ENCODE measurements at regions not wholly inside any gene's neighbourhood (a gene's known extent, or its start where the extent isn't known, plus 50 kb on each side); places are given as distances from the start of the nearest gene placed in this dataset.
"Not testable (repeated sequence)": the region's sequence is repeated elsewhere in the genome, so short reads cannot be mapped to it uniquely, and the experiment has no call there.

DNA sequence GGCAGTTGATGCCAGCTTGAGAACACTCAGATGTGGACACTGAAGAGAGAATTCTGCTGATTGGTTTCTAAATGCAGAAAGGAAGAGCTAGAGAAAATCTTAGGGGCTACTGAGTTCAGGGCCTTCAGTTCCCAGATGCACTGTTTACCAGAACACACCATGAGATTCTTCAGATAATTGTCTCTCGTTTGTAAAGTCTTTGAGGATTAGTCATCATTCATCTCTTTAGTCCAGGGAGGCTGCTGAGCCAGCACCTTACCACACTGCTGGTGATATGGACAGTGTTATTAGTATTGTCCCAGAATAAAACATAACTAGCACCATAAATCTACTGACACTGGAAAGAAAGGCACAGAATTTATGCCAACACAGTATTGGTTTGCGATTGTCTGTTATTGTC is 690.8 kb upstream of the CELF4 start:
- H3K4me3 ChIP-seq (ENCODE audit: low read depth, low read length) = no peak overlapping the region
- no peak for DNase-seq (ENCODE audit: low read depth)

DNA sequence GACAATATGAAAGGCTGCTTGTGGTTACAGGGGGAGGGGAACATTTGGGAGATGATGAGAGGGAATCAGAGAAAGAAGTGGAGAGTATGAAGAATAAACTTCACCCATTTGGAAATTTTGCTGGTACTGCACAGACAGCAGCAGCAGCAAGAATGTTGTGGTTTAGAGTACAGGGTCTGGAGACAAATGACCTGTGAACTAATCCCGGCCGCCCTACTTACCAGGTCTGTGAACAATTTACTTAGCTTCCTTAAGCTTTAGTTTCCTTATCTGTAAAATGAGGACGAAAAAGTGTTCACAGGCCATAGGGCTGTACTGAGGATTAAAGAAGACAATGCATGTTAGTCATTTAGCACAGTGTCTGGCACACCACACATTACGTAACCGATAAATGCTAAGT is 685.4 kb upstream of the CELF4 start:
- DNase-seq (ENCODE audit: low read depth) = no peak
- no peak overlapping the region for H3K4me3 ChIP-seq (ENCODE audit: low read depth, low read length)

DNA sequence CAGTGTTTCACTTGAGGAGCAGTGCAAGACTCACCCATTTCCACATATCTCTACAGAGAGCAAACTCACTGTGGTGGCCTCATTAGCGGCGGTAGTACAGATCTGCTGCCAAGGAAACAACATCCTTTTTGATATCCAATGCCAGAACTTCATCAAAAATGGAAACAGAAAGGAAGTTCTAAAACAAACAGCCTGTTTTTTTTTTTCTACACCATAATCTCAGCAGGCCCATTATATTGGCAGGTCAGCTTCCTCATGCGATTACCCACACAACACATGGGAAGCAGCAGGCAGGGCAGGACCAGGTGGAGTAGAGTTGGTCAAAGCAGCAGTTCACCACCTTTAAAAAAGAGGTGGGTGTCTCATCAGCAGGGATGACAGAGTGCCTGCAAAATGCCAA is 678.9 kb upstream of the CELF4 start:
- no peak for DNase-seq (ENCODE audit: low read depth)
- no peak overlapping the region for H3K4me3 ChIP-seq (ENCODE audit: low read depth, low read length)

GRCh38 chr18:38243291-38243690 is 677.7 kb upstream of the CELF4 start:
- DNase-seq (ENCODE audit: low read depth) = no peak
- H3K4me3 ChIP-seq (ENCODE audit: low read depth, low read length) = no peak overlapping the region

- H3K4me3 ChIP-seq (ENCODE audit: low read depth, low read length) = no peak overlapping the region
- no peak for DNase-seq (ENCODE audit: low read depth)
Measured at GRCh38 chr18:38241736-38242135, 676.1 kb upstream of the CELF4 start.

- no peak for DNase-seq (ENCODE audit: low read depth)
- H3K4me3 ChIP-seq (ENCODE audit: low read depth, low read length) = no peak overlapping the region
Measured at GRCh38 chr18:38241216-38241615, 675.6 kb upstream of the CELF4 start.

- no peak for DNase-seq (ENCODE audit: low read depth)
- H3K4me3 ChIP-seq (ENCODE audit: low read depth, low read length) = no peak overlapping the region
Measured at GRCh38 chr18:38239606-38240005, 674.0 kb upstream of the CELF4 start.

GRCh38 chr18:38237796-38238195 is 672.2 kb upstream of the CELF4 start:
- no peak overlapping the region for H3K4me3 ChIP-seq (ENCODE audit: low read depth, low read length)
- no peak for DNase-seq (ENCODE audit: low read depth)

DNA sequence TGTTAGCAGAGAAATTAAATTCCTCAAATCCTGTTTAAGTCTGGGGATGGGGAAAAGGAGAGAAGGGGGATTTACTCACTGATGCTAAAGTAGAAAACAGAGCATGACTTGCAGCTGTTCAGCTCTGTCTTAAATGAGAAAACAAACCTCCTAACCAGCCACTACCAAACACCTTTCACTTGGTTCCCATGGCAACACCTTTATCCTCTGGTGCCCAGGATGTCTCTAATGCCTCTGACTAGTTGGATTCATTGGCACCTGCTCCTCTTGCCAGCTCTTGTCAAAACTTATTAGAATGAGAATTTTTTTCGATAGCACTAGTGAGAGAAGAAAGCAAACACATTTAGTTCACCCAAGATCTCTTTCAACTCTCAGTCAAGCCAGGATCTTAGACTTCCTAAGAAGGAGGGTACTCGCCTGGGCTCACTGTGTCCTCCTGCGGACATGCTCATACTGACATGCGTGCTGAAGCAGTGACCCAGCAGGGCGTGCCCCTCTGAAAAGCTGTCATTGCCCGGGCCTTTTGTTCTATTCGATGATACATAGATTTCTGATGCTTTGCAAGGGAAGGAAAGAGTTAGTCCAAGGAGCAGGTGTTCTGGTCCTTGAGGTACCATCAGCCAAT is 656.0 kb upstream of the CELF4 start:
- DNase-seq (ENCODE audit: low read depth) = no peak
- no peak overlapping the region for H3K4me3 ChIP-seq (ENCODE audit: low read depth, low read length)

GRCh38 chr18:38198956-38199355 is 633.4 kb upstream of the CELF4 start:
- DNase-seq (ENCODE audit: low read depth) = no peak
- H3K4me3 ChIP-seq (ENCODE audit: low read depth, low read length) = no peak overlapping the region

DNA sequence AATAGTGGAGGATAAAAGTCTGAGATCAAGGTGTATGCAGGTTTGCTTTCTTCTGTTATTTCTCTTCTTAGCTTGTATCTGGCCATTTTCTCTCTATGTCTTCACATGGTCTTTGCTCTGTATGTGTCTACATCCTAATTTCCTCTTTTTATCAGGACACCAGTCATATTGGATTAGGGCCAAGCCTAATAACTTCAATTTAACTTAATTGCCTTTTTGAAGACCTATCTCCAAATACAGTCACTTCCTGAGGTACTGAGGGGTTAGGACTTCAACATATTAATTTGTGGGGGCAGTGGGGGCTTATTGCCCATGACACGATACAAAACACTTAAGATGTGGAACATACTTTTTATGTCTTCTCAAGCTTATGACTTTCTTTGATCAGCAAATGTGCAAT is 632.9 kb upstream of the CELF4 start:
- no peak for DNase-seq (ENCODE audit: low read depth)
- H3K4me3 ChIP-seq (ENCODE audit: low read depth, low read length) = no peak overlapping the region

- no peak overlapping the region for H3K4me3 ChIP-seq (ENCODE audit: low read depth, low read length)
- DNase-seq (ENCODE audit: low read depth) = no peak
Measured at GRCh38 chr18:38186491-38186890, 620.9 kb upstream of the CELF4 start.

- DNase-seq (ENCODE audit: low read depth) = no peak
- no peak overlapping the region for H3K4me3 ChIP-seq (ENCODE audit: low read depth, low read length)
Measured at GRCh38 chr18:38174594-38174993, 609.0 kb upstream of the CELF4 start.

- DNase-seq (ENCODE audit: low read depth) = no peak
- H3K4me3 ChIP-seq (ENCODE audit: low read depth, low read length) = no peak overlapping the region
Measured at GRCh38 chr18:38174173-38174572, 608.6 kb upstream of the CELF4 start.

- no peak for DNase-seq (ENCODE audit: low read depth)
- no peak overlapping the region for H3K4me3 ChIP-seq (ENCODE audit: low read depth, low read length)
Measured at GRCh38 chr18:38170845-38171244, 605.2 kb upstream of the CELF4 start.

GRCh38 chr18:38167623-38168022 is 602.0 kb upstream of the CELF4 start:
- DNase-seq (ENCODE audit: low read depth) = no peak
- H3K4me3 ChIP-seq (ENCODE audit: low read depth, low read length) = no peak overlapping the region

DNA sequence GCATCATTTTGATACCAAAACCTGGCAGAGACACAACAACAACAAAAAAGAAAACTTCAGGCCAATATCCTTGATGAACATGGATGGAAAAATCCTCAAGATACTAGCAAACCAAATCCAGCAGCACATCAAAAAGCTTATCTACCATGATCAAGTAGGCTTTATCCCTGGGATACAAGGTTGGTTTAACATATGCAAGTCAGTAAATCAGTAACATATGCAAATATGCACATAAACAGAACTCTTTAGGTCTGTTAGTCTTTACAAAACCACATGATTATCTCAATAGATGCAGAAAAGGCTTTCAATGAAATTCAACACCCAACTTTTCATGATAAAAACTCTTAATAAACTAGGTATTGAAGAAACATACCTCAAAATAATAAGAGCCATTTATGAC is 587.5 kb upstream of the CELF4 start:
- not testable (repeated sequence) for DNase-seq (ENCODE audit: low read depth); H3K4me3 ChIP-seq (ENCODE audit: low read depth, low read length)

DNA sequence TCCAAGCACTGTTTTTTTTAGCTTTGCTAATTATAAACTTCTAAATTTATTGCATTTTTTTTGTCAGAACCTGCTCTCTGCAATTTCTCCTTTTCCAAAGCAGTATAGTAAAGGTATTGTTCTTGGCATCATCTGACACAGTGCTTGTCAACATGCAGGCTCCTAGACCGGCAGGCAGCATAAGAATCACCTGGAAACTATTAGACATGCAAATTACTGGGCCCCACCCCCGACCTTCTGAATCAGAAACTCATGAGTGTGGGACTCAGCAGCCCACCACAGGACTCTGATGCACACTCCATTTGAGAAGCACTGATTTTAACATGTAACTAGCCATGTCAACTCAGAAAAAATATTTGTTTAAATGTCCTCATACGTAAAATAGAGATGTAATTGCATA is 551.1 kb upstream of the CELF4 start:
- no peak for DNase-seq (ENCODE audit: low read depth)
- no peak overlapping the region for H3K4me3 ChIP-seq (ENCODE audit: low read depth, low read length)

DNA sequence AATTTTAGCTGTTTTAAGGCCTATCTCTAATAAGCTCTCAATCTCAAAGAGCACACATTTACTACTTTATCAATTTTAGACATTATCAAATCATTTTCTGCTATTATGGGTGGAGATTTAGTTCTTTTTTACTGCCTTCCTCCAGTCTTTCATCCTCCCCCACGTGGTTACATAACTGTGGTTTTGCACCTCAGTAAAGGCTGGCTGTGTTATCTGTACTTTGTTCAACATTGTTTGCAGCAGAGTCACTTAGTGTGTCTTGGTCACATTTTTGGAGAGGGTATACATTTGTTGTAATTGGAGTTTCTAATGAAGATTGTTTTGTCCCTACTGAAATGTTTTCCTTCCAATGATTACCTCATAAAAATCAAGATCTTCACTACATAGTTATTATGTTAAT is 549.6 kb upstream of the CELF4 start:
- no peak for DNase-seq (ENCODE audit: low read depth)
- no peak overlapping the region for H3K4me3 ChIP-seq (ENCODE audit: low read depth, low read length)

GRCh38 chr18:38087538-38087937 is 521.9 kb upstream of the CELF4 start:
- H3K4me3 ChIP-seq (ENCODE audit: low read depth, low read length) = no peak overlapping the region
- no peak for DNase-seq (ENCODE audit: low read depth)

DNA sequence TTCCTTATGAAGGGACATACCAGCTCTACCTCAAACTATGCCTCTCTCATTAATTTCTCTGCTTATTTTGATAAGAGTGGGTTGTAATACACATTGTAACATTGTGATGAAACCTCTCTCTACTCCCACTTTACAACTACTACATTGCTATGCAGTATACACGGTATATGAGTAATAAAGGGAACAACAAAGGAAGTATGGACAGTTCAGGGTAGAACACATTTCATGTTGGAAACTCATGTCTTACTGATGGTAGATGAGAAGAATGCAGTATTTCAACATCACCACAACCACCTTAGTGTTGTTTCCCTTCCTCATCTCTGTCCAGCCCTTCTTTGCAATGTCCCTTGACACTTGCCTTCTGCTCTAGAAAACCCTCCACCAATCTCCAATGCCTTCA is 515.9 kb upstream of the CELF4 start:
- DNase-seq (ENCODE audit: low read depth) = no peak
- H3K4me3 ChIP-seq (ENCODE audit: low read depth, low read length) = no peak overlapping the region

DNA sequence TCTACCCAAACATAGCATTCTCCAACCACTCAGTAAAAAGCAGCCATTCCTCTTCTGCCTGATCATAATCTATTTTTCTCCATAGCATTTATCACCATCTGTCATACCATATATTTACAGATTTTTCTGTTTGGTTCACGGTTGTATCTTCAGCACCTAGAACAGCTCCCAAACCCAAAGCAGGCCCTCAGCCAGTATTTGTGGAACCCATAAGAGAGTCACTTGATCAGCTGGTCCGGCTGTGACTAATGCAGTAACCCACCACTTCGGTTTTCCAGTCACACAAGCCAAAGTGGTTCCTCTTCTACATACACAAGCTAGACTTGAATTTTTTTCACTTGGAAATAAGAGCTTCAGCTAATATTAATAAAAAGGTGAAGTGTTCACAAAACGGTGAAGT is 511.6 kb upstream of the CELF4 start:
- no peak for DNase-seq (ENCODE audit: low read depth)

More for the DNA sequence above, 511.6 kb upstream of the CELF4 start:
- no peak overlapping the region for H3K4me3 ChIP-seq (ENCODE audit: low read depth, low read length)

All from skeletal muscle cell (primary cell).